ENCODE measurements at regions not wholly inside any gene's neighbourhood (a gene's known extent, or its start where the extent isn't known, plus 50 kb on each side); places are given as distances from the start of the nearest gene placed in this dataset.

DNA sequence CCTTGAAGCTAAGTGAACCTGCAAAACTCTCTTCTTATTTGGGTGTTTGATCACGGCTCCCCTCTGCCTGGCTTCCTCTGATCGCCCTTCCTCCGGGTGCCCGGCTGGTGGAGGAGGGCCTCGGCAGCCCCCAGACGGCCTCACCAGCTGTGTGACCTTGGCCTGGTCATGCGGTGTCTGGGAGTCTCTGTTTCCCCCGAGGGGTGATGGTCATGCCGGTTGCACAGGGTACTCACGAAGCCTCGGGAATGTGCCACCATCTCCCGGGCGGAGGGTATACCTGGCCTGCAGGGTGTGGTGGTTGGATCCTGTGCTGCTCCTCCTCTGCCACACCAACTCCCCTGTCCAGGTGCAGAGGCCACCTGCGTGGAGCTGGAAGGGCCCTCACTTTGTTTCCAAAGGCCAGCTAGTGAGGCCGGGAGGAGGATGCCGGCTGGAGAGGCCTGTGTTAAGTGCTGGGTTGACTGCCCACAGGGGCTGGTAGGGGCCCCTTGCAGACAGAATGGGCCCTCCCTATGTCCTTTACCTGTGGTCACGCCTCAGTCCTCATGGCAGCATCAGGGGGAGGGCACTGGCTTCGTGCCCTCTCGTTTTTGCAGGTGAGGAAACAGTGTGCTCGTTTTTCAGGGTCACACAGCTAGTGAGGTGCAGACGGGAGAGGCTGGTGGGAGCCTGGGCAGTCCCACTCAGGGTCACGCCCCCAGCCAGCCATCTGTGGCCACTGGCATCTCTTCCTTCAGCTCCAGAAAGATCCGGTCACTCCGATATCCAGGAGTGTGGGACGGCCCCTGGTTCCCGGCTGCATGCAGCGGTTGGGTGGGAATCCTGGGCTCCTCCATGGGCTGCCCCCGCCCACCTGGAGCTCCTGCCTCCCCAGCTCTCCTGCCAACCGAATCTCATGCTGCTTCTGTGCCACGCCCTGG, 148.5 kb upstream of the GSE1 start:
- H3K27ac ChIP-seq (ENCODE audit: low read length), result no peak overlapping the region

DNA sequence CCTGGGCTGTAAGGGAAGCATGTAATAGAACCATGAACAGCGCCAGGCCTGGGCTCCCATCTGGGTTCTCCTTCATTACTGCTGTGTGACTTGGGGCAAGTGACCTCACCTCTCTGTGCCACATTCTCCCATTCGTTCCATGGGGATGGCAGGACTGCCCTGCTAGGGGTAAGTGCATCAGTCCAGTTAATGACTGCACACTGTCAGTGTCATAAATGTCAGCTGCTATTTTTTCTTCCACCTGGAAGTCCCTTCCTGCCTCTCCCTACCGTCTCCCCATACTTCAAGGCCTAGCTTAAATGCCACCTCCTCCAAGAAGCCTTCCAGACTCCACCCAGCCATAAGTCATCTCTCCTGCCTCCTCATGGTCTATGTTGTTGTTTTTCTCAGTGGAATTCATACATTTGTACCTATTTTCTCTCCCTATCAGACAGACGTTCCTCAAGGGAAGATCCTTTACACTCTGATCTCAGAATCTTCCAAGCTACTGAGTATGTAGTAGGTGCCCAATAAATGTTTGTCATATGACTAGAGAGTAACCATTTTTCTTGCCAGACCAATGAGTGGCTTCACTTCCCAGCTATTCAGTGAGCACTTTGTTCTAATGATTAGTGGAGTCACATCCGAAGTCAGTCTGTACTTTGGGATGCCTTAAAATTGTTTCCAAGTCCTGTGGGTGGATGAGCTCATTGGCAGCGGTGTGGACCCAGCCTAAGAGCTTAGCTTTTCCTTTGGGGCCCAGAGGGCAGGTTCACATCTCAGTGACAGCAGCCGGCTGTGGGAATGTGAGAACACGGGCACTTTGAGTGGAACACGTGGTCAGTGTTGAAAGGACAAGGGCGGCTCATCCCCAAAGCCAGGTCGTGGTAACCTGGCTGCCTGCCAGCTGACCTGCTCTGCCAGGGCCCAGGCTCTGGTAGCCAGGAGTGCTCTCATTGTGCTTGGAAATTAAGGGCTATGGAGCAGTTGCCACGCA, 147.5 kb upstream of the GSE1 start:
- H3K4me1 ChIP-seq (ENCODE audit: control insufficient read depth in 1 of 2, insufficient read depth in 2 of 2, low read length in 2 of 2), result peaks cover 17 to 36% of the 10 kb centered on the region in 2 donors
- peaks cover 12% of the 10 kb centered on the region for H3K27me3 ChIP-seq (ENCODE audit: low read depth, low read length)
- H3K9me3 ChIP-seq (ENCODE audit: control insufficient read depth in 1 of 2, low read length in 2 of 2), result no peaks in the 10 kb centered on the region
- no peak overlapping the region for H3K27ac ChIP-seq (ENCODE audit: low read length)
- H3K36me3 ChIP-seq (ENCODE audit: control insufficient read depth in 1 of 2, insufficient read depth in 2 of 2, low read length in 2 of 2), result no peaks in the 10 kb centered on the region
- no peak overlapping the region for H3K4me3 ChIP-seq (ENCODE audit: low read depth in 1 of 2, low read length in 2 of 2)

More for the DNA sequence above, 148.5 kb upstream of the GSE1 start:
- Histone ChIP-seq H3K36me3 (ENCODE audit: control insufficient read depth in 1 of 2, insufficient read depth in 2 of 2, low read length in 2 of 2) (no peaks in the 10 kb centered on the region), H3K4me3 (ENCODE audit: low read depth in 1 of 2, low read length in 2 of 2) (no peak overlapping the region), H3K9me3 (ENCODE audit: control insufficient read depth in 1 of 2, low read length in 2 of 2) (no peaks in the 10 kb centered on the region), H3K27me3 (ENCODE audit: low read depth, low read length) (peaks cover 12% of the 10 kb centered on the region), H3K4me1 (ENCODE audit: control insufficient read depth in 1 of 2, insufficient read depth in 2 of 2, low read length in 2 of 2) (peaks cover 24 to 46% of the 10 kb centered on the region in 2 donors)

DNA sequence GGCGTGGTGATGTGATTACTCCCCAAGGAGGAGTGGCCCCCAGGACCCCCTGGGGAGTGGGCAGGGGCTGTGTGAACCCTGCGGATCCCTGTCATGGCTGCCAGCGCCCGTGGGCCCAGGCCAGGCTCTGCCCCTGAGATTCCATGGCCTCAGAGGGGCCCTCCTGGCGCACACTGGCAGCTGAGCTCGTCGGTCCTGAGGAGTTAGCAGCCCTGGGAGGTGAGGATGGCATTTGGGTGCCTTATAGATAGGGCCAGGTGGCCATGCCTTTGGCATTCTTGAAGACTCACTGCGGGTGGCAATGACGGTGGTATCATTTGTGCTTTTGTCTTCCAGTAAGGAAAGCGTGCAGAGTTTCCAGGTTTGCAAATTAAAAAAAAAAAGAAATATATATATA, 146.8 kb upstream of the GSE1 start:
- Histone ChIP-seq H3K36me3 (ENCODE audit: control insufficient read depth in 1 of 2, insufficient read depth in 2 of 2, low read length in 2 of 2) (no peaks in the 10 kb centered on the region), H3K27me3 (ENCODE audit: low read depth, low read length) (peaks cover 12% of the 10 kb centered on the region), H3K27ac (ENCODE audit: low read length) (no peak overlapping the region), H3K4me1 (ENCODE audit: control insufficient read depth in 1 of 2, insufficient read depth in 2 of 2, low read length in 2 of 2) (peaks cover 11 to 29% of the 10 kb centered on the region in 2 donors), H3K4me3 (ENCODE audit: low read depth in 1 of 2, low read length in 2 of 2) (no peak overlapping the region), H3K9me3 (ENCODE audit: control insufficient read depth in 1 of 2, low read length in 2 of 2) (no peaks in the 10 kb centered on the region)

- H3K36me3 ChIP-seq (ENCODE audit: control insufficient read depth in 1 of 2, insufficient read depth in 2 of 2, low read length in 2 of 2), result no peaks in the 10 kb centered on the region
- H3K4me1 ChIP-seq (ENCODE audit: control insufficient read depth in 1 of 2, insufficient read depth in 2 of 2, low read length in 2 of 2), result peaks cover 4 to 24% of the 10 kb centered on the region in 2 donors
- H3K27me3 ChIP-seq (ENCODE audit: low read depth, low read length), result peaks cover 6% of the 10 kb centered on the region
- no peak overlapping the region for H3K27ac ChIP-seq (ENCODE audit: low read length)
- no peaks in the 10 kb centered on the region for H3K9me3 ChIP-seq (ENCODE audit: control insufficient read depth in 1 of 2, low read length in 2 of 2)
- H3K4me3 ChIP-seq (ENCODE audit: low read depth in 1 of 2, low read length in 2 of 2), result no peak overlapping the region
These were observed 146.1 kb upstream of the GSE1 start for GRCh38 chr16:85466989-85467388.

GRCh38 chr16:85469929-85470590, 143.1 kb upstream of the GSE1 start:
- Histone ChIP-seq H3K4me3 (ENCODE audit: low read depth in 1 of 2, low read length in 2 of 2) (no peak overlapping the region), H3K27me3 (ENCODE audit: low read depth, low read length) (no peaks in the 10 kb centered on the region), H3K27ac (ENCODE audit: low read length) (no peak overlapping the region), H3K36me3 (ENCODE audit: control insufficient read depth in 1 of 2, insufficient read depth in 2 of 2, low read length in 2 of 2) (no peaks in the 10 kb centered on the region), H3K4me1 (ENCODE audit: control insufficient read depth in 1 of 2, insufficient read depth in 2 of 2, low read length in 2 of 2) (peaks cover 0 to 24% of the 10 kb centered on the region in 2 donors), H3K9me3 (ENCODE audit: control insufficient read depth in 1 of 2, low read length in 2 of 2) (no peaks in the 10 kb centered on the region)

DNA sequence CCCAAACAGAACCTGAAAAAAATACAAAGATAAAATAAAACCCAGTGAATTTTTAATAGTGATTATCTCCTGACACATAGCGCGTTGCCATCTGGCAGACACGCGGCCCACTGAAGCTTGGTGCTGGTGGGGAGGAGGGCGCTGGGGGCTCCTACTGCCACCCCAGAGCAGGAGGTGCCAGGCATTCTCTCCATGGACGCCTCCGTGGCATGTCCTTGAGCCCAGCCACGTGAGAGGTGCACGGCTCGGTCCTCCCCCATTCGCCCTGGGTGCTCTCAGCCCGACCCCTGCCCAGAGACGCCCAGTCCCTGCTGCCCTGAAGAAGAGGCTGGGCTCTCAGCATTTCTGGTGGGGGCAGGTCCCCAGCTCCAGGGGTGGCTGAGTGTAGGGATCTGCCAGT, 142.2 kb upstream of the GSE1 start:
- Histone ChIP-seq H3K4me1 (ENCODE audit: control insufficient read depth in 1 of 2, insufficient read depth in 2 of 2, low read length in 2 of 2) (peaks cover 0 to 27% of the 10 kb centered on the region in 2 donors), H3K36me3 (ENCODE audit: control insufficient read depth in 1 of 2, insufficient read depth in 2 of 2, low read length in 2 of 2) (no peaks in the 10 kb centered on the region), H3K27me3 (ENCODE audit: low read depth, low read length) (no peaks in the 10 kb centered on the region), H3K27ac (ENCODE audit: low read length) (no peak overlapping the region), H3K4me3 (ENCODE audit: low read depth in 1 of 2, low read length in 2 of 2) (no peak overlapping the region), H3K9me3 (ENCODE audit: control insufficient read depth in 1 of 2, low read length in 2 of 2) (no peaks in the 10 kb centered on the region)

GRCh38 chr16:85471469-85472431, 141.4 kb upstream of the GSE1 start:
- Histone ChIP-seq H3K27me3 (ENCODE audit: low read depth, low read length) (no peaks in the 10 kb centered on the region), H3K4me1 (ENCODE audit: control insufficient read depth in 1 of 2, insufficient read depth in 2 of 2, low read length in 2 of 2) (peaks cover 0 to 25% of the 10 kb centered on the region in 2 donors), H3K9me3 (ENCODE audit: control insufficient read depth in 1 of 2, low read length in 2 of 2) (no peaks in the 10 kb centered on the region), H3K4me3 (ENCODE audit: low read depth in 1 of 2, low read length in 2 of 2) (no peak overlapping the region), H3K36me3 (ENCODE audit: control insufficient read depth in 1 of 2, insufficient read depth in 2 of 2, low read length in 2 of 2) (no peaks in the 10 kb centered on the region), H3K27ac (ENCODE audit: low read length) (no peak overlapping the region)

DNA sequence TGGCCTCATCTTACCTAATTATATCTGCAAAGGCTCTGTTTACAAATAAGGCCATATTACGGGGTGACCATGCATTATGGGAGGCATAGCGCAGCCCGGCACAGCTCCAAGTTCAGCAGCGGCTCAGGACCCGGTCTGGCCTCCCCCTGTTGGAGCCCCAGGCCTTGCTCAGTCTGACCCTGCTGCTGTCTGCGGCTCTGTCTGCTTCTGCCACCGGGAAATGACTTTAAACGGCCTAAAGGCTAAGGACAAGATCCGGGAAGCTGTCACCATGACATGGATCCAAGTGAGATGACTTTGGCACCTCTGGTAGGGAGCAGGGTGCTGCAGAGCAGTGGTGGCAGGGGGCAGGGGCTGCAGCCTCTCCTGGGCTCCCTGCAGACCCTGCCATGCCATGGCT, 140.6 kb upstream of the GSE1 start:
- H3K27ac ChIP-seq (ENCODE audit: low read length), result no peak overlapping the region
- H3K4me1 ChIP-seq (ENCODE audit: control insufficient read depth in 1 of 2, insufficient read depth in 2 of 2, low read length in 2 of 2), result peaks cover 0 to 25% of the 10 kb centered on the region in 2 donors

DNA sequence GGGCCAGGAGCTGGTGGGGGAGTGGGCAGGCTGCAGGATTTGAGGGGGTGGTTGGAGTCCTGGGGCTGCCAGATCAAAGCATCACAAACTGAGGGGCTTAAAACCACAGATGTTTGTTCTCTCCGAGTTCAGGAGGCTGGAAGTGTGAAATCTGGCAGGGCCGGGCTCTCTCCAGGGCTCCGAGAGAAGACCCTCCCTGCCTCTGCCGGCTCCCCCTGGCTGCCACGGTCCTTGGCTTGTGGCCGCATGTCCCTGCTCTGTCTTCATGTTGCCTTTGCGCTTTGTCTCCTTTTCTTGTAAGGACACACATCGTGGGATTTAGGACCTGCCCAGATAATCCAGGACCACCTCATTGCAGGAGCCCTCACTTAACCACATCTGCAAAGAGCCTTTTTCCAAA, 139.8 kb upstream of the GSE1 start:
- Histone ChIP-seq H3K9me3 (ENCODE audit: control insufficient read depth in 1 of 2, low read length in 2 of 2) (no peaks in the 10 kb centered on the region), H3K4me1 (ENCODE audit: control insufficient read depth in 1 of 2, insufficient read depth in 2 of 2, low read length in 2 of 2) (peaks cover 0 to 25% of the 10 kb centered on the region in 2 donors), H3K27ac (ENCODE audit: low read length) (no peak overlapping the region), H3K27me3 (ENCODE audit: low read depth, low read length) (no peaks in the 10 kb centered on the region), H3K36me3 (ENCODE audit: control insufficient read depth in 1 of 2, insufficient read depth in 2 of 2, low read length in 2 of 2) (no peaks in the 10 kb centered on the region), H3K4me3 (ENCODE audit: low read depth in 1 of 2, low read length in 2 of 2) (no peak overlapping the region)

More for the DNA sequence above, 140.6 kb upstream of the GSE1 start:
- Histone ChIP-seq H3K9me3 (ENCODE audit: control insufficient read depth in 1 of 2, low read length in 2 of 2) (no peaks in the 10 kb centered on the region), H3K4me3 (ENCODE audit: low read depth in 1 of 2, low read length in 2 of 2) (no peak overlapping the region), H3K27me3 (ENCODE audit: low read depth, low read length) (no peaks in the 10 kb centered on the region), H3K36me3 (ENCODE audit: control insufficient read depth in 1 of 2, insufficient read depth in 2 of 2, low read length in 2 of 2) (no peaks in the 10 kb centered on the region)

DNA sequence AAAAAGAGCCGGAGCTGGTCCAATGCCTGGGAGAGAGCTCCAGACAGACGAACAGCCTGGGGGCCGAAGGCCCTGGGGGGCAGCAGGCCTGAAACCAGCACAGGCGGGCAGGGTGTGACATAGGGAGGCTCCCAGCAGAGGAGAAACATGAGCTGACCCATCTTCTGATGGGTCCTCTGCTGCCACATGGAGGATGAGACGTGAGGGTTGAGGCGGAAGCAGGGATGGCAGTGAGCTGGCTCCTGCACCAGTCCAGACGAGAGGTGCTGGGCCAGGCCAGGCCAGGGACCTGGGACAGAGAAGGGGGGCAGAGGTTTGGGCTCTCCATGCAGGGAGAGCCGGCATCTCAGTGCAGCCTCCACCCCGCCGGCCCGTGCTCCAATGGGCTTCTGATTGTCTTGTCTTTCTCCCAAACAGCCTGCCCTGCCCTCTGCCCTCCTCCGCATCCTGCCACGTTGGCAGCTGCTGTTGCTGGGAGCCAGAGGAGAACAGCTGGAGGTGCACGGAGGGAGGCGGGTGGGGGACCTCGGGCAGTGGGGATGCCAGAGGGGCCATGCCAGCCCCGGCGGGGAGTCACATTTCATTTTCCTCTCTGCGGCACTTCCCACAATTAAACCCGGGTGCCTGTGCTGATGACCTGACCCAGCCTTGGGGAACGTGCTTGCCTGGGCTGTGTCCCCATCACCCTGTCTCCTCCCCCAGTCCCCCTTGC, 139.1 kb upstream of the GSE1 start:
- H3K36me3 ChIP-seq (ENCODE audit: control insufficient read depth in 1 of 2, insufficient read depth in 2 of 2, low read length in 2 of 2), result no peaks in the 10 kb centered on the region
- no peaks in the 10 kb centered on the region for H3K27me3 ChIP-seq (ENCODE audit: low read depth, low read length)
- no peak overlapping the region for H3K27ac ChIP-seq (ENCODE audit: low read length)
- H3K4me3 ChIP-seq (ENCODE audit: low read depth in 1 of 2, low read length in 2 of 2), result no peak overlapping the region
- H3K9me3 ChIP-seq (ENCODE audit: control insufficient read depth in 1 of 2, low read length in 2 of 2), result no peaks in the 10 kb centered on the region
- H3K4me1 ChIP-seq (ENCODE audit: control insufficient read depth in 1 of 2, insufficient read depth in 2 of 2, low read length in 2 of 2), result peaks cover 0 to 25% of the 10 kb centered on the region in 2 donors

All from muscle layer of duodenum (tissue), 2 donors.